K562 (cell line): ENCODE measurements at regions not wholly inside any gene's neighbourhood (a gene's known extent, or its start where the extent isn't known, plus 50 kb on each side); places are given as distances from the start of the nearest gene placed in this dataset.

Experiments used
- CBX8 ChIP-seq: fragments of 200-600 bp; sonication (generic); IDR thresholded peaks from 2 replicates; pipeline ENCODE4 v1.6.1; 2012; ENCODE audit warnings: borderline replicate concordance, mixed run types, low read depth, mild to moderate bottlenecking, moderate library complexity, mixed read lengths, low read length, control low read depth, inconsistent platforms; ENCODE audit not compliant: poor library complexity, severe bottlenecking; ENCODE audit errors: extremely low read depth
- CTCF ChIP-seq, 3 experiments: IDR thresholded peaks in 2 of 3; conservative IDR thresholded peaks in 1 of 3; 2 replicates each; pipeline ENCODE4 v1.5.1; 2011 to 2012; ENCODE audit warnings: low read length in 3 of 3, mild to moderate bottlenecking in 3 of 3, control low read depth in 2 of 3, improper control_type of control experiment in 1 of 3, inconsistent platforms in 1 of 3, low read depth in 1 of 3, mixed read lengths in 1 of 3, moderate library complexity in 1 of 3; ENCODE audit not compliant: insufficient read depth in 2 of 3
- EP300 ChIP-seq: IDR thresholded peaks from 2 replicates; pipeline ENCODE4 v1.6.1; 2012; ENCODE audit warnings: low read length, improper control_type of control experiment
- MTF1 ChIP-seq: fragments of 250-450 bp; sonication (Bioruptor Pico); IDR thresholded peaks from 2 replicates; pipeline ENCODE4 v1.9.0; 2021; ENCODE audit warnings: moderate library complexity, mild to moderate bottlenecking, inconsistent platforms, borderline replicate concordance
- NBN ChIP-seq: fragments of 450-650 bp; IDR thresholded peaks from 2 replicates; pipeline ENCODE4 v1.6.1; 2016; ENCODE audit warnings: low read depth, mild to moderate bottlenecking
- NR4A1 ChIP-seq, 2 experiments: fragments of 250-450 bp in 1 of 2; fragments of 450-650 bp in 1 of 2; sonication (Bioruptor Pico) in 1 of 2; IDR thresholded peaks; 2 replicates each; pipeline versions ENCODE4 v1.4.0 to v1.6.1; 2016 to 2020; ENCODE audit warnings: mild to moderate bottlenecking in 2 of 2, missing compliant biosample characterization in 1 of 2, missing genetic modification characterization in 1 of 2, moderate library complexity in 1 of 2
- POLR2A ChIP-seq: fragments of 450-650 bp; conservative IDR thresholded peaks from 2 replicates; pipeline ENCODE4 v1.6.1; 2016
- POLR2AphosphoS5 ChIP-seq: IDR thresholded peaks from 2 replicates; pipeline ENCODE4 v1.6.1; 2011; ENCODE audit warnings: mild to moderate bottlenecking, low read depth, low read length, moderate library complexity; ENCODE audit not compliant: control insufficient read depth, insufficient read depth
- RBBP5 ChIP-seq: fragments of 200-600 bp; sonication (generic); IDR thresholded peaks from 2 replicates; pipeline ENCODE4 v1.6.1; 2012; ENCODE audit warnings: borderline replicate concordance, mild to moderate bottlenecking, low read length, control low read depth, inconsistent platforms; ENCODE audit not compliant: insufficient read depth, poor library complexity, severe bottlenecking
- SIN3A ChIP-seq, 2 experiments: fragments of 150-350 bp in 1 of 2; IDR thresholded peaks; 2 replicates each; pipeline ENCODE4 v1.6.1; 2011 to 2016; ENCODE audit warnings: borderline replicate concordance in 2 of 2, low read depth in 2 of 2, low read length in 2 of 2, mild to moderate bottlenecking in 2 of 2, moderate library complexity in 2 of 2; ENCODE audit not compliant: control insufficient read depth in 1 of 2
- U2AF2 ChIP-seq: fragments of 200-400 bp; formaldehyde crosslinking; optimal IDR thresholded peaks from 2 replicates; pipeline ENCODE3; 2017; ENCODE audit warnings: low read depth, mild to moderate bottlenecking, low read length
- TF ChIP-seq, protein P1 (sequence below): IDR thresholded peaks from 2 replicates; pipeline ENCODE4 v1.6.1; 2016; ENCODE audit warnings: missing genetic modification characterization, missing compliant biosample characterization
- TF ChIP-seq, protein P2 (sequence below): sonication (generic); formaldehyde crosslinking; IDR thresholded peaks from 2 replicates; pipeline ENCODE4 v1.8.1; 2023; ENCODE audit warnings: mild to moderate bottlenecking, missing genetic modification reagents
- TF ChIP-seq, protein P3 (sequence below), 2 experiments: fragments of 450-650 bp in 1 of 2; sonication (generic) in 1 of 2; formaldehyde crosslinking in 1 of 2; IDR thresholded peaks in 1 of 2; conservative IDR thresholded peaks in 1 of 2; 2 replicates each; pipeline versions ENCODE4 v1.6.1 to v1.8.1; 2016 to 2023; ENCODE audit warnings: mild to moderate bottlenecking in 2 of 2, moderate library complexity in 2 of 2, inconsistent platforms in 1 of 2, missing genetic modification reagents in 1 of 2

- TF ChIP-seq POLR2AphosphoS5 (no peak), EP300 (no peak), NBN (no peak), SIN3A (IDR thresholded peaks at IDR 0.05; ENCODE audit: borderline replicate concordance in 2 of 2, control insufficient read depth in 1 of 2, low read depth in 2 of 2, low read length in 2 of 2) (no peak), U2AF2 (no peak), POLR2A (no peak), CTCF (IDR thresholded peaks at IDR 0.05 in 2 of 3, conservative IDR thresholded peaks at IDR 0.05 in 1 of 3; ENCODE audit: insufficient read depth in 2 of 3, low read depth in 1 of 3, low read length in 3 of 3) (no peak), MTF1 (CRISPR knock-in tag) (no peak), CBX8 (no peak), RBBP5 (no peak), NR4A1 (CRISPR knock-in tag; IDR thresholded peaks at IDR 0.05) (no peak), NR4A1 (tag; IDR thresholded peaks at IDR 0.05) (no peak)
- TF ChIP-seq, protein P1, sequence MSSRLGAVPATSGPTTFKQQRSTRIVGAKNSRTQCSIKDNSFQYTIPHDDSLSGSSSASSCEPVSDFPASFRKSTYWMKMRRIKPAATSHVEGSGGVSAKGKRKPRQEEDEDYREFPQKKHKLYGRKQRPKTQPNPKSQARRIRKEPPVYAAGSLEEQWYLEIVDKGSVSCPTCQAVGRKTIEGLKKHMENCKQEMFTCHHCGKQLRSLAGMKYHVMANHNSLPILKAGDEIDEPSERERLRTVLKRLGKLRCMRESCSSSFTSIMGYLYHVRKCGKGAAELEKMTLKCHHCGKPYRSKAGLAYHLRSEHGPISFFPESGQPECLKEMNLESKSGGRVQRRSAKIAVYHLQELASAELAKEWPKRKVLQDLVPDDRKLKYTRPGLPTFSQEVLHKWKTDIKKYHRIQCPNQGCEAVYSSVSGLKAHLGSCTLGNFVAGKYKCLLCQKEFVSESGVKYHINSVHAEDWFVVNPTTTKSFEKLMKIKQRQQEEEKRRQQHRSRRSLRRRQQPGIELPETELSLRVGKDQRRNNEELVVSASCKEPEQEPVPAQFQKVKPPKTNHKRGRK (tag), result no peak
- TF ChIP-seq, protein P2, sequence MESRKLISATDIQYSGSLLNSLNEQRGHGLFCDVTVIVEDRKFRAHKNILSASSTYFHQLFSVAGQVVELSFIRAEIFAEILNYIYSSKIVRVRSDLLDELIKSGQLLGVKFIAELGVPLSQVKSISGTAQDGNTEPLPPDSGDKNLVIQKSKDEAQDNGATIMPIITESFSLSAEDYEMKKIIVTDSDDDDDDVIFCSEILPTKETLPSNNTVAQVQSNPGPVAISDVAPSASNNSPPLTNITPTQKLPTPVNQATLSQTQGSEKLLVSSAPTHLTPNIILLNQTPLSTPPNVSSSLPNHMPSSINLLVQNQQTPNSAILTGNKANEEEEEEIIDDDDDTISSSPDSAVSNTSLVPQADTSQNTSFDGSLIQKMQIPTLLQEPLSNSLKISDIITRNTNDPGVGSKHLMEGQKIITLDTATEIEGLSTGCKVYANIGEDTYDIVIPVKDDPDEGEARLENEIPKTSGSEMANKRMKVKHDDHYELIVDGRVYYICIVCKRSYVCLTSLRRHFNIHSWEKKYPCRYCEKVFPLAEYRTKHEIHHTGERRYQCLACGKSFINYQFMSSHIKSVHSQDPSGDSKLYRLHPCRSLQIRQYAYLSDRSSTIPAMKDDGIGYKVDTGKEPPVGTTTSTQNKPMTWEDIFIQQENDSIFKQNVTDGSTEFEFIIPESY (CRISPR knock-in tag), result no peak
- TF ChIP-seq, protein P3, sequence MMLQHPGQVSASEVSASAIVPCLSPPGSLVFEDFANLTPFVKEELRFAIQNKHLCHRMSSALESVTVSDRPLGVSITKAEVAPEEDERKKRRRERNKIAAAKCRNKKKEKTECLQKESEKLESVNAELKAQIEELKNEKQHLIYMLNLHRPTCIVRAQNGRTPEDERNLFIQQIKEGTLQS (IDR thresholded peaks at IDR 0.05), result no peak
- TF ChIP-seq, protein P3 (CRISPR knock-in tag; conservative IDR thresholded peaks at IDR 0.05), result no peak
These were observed 103.7 kb downstream of the DYRK2 start for GRCh38 chr12:67752226-67752732.
